ENCODE measurements at regions not wholly inside any gene's neighbourhood (a gene's known extent, or its start where the extent isn't known, plus 50 kb on each side); places are given as distances from the start of the nearest gene placed in this dataset.

GRCh38 chr5:68711293-68712200, 382.3 kb upstream of the SLC30A5 start:
- Histone ChIP-seq H3K27ac (ENCODE audit: extremely low read length, insufficient read depth, low read length) (no peak overlapping the region), H3K36me3 (replicated peaks in 1 of 2; ENCODE audit: control insufficient read depth in 1 of 2, insufficient read depth in 2 of 2, low read length in 2 of 2) (no peaks in the 10 kb centered on the region), H4K20me1 (ENCODE audit: insufficient read depth, low read length) (no peaks in the 10 kb centered on the region), H3K4me1 (ENCODE audit: insufficient read depth, low read length) (no peaks in the 10 kb centered on the region), H3K4me3 (replicated peaks in 1 of 3; ENCODE audit: insufficient read depth in 1 of 3, low read depth in 2 of 3, low read length in 3 of 3) (no peak overlapping the region), H3K4me2 (ENCODE audit: low read depth, low read length) (no peak overlapping the region), H3K9me3 (ENCODE audit: low read length) (no peaks in the 10 kb centered on the region), H3K79me2 (ENCODE audit: insufficient read depth, low read length) (no peaks in the 10 kb centered on the region), H3K9ac (ENCODE audit: insufficient read depth, low read depth, low read length) (no peak overlapping the region), H3K27me3 (ENCODE audit: control insufficient read depth in 1 of 2, insufficient read depth in 2 of 2, low read length in 2 of 2) (0 out of 5 replicates have a peak, but pooled peaks cover 0 to 2% of the 10 kb centered on the region in 2 experiments), H2AFZ (ENCODE audit: low read length) (no peak overlapping the region)
- ATAC-seq (no peak), DNase-seq (ENCODE audit: low spot score) (no peak), FAIRE-seq (no peak)
- BruUV-seq (replicated peaks), result no TSS peak
- in situ Hi-C loops (cut with HindIII; ENCODE audit: extremely low pct_ligation_motif_present, low pct_unique_long_range_greater_than_20kb) (no loop called here), intact Hi-C loops (cut with micrococcal nuclease; ENCODE audit: unreplicated experiment) (no loop called here)
- POLR2A ChIA-PET, result no interaction called here
- no peak for TF ChIP-seq SNAPC2 (CRISPR knock-in tag; IDR thresholded peaks at IDR 0.05)
- no peak for TF ChIP-seq SMAD1 (CRISPR knock-in tag; IDR thresholded peaks at IDR 0.05; ENCODE audit: borderline replicate concordance, low read depth)
- TF ChIP-seq KDM5B (CRISPR knock-in tag; IDR thresholded peaks at IDR 0.05; ENCODE audit: borderline replicate concordance), result no peak
- no peak for TF ChIP-seq BHLHE40 (IDR thresholded peaks at IDR 0.05; ENCODE audit: low read length)
- TF ChIP-seq ATF7 (IDR thresholded peaks at IDR 0.05), result no peak
- TF ChIP-seq ATF7 (CRISPR knock-in tag; IDR thresholded peaks at IDR 0.05), result no peak
- TF ChIP-seq ZZZ3 (CRISPR knock-in tag; IDR thresholded peaks at IDR 0.05; ENCODE audit: borderline replicate concordance), result no peak
- TF ChIP-seq CC2D1A (CRISPR knock-in tag; IDR thresholded peaks at IDR 0.05), result no peak
- no peak for TF ChIP-seq HOXA9 (CRISPR knock-in tag; IDR thresholded peaks at IDR 0.05; ENCODE audit: borderline replicate concordance)
- no peak for TF ChIP-seq KDM3A (CRISPR knock-in tag; IDR thresholded peaks at IDR 0.05; ENCODE audit: low read depth)
- no peak for TF ChIP-seq ZNF282 (IDR thresholded peaks at IDR 0.05; ENCODE audit: partially characterized antibody)
- no peak for TF ChIP-seq KLF6 (CRISPR knock-in tag; IDR thresholded peaks at IDR 0.05)
- no peak for TF ChIP-seq SALL2 (CRISPR knock-in tag; IDR thresholded peaks at IDR 0.05)
- CTCF ChIA-PET (ENCODE audit: low intra/inter-chr PET ratio, low total read pairs), result no interaction called here
- WGBS (ENCODE audit: low lambda C conversion rate), result 16% methylated on average over 6 of the region's 6 CpGs

Data from HepG2 (cell line).